GM04503 (cell line): ENCODE measurements at regions not wholly inside any gene's neighbourhood (a gene's known extent, or its start where the extent isn't known, plus 50 kb on each side); places are given as distances from the start of the nearest gene placed in this dataset.

Experiments used
- DNase-seq: peaks from one replicate; pipeline ENCODE4 v3.0.0-alpha.2; 2012; ENCODE audit warnings: low read depth

- DNase-seq = no peak
Measured at GRCh38 chr2:126748188-126748760, 92.3 kb downstream of the GYPC start.

GRCh38 chr2:126748929-126749518 is 93.1 kb downstream of the GYPC start:
- no peak for DNase-seq

GRCh38 chr2:126749537-126749936 is 93.6 kb downstream of the GYPC start:
- no peak for DNase-seq

- no peak for DNase-seq
Measured at GRCh38 chr2:126750506-126750905, 94.5 kb downstream of the GYPC start.

- no peak for DNase-seq
Measured at GRCh38 chr2:126751477-126751876, 95.5 kb downstream of the GYPC start.

- no peak for DNase-seq
Measured at GRCh38 chr2:126752876-126753275, 96.9 kb downstream of the GYPC start.

GRCh38 chr2:126753501-126754212 is 97.7 kb downstream of the GYPC start:
- DNase-seq = no peak

- no peak for DNase-seq
Measured at GRCh38 chr2:126754240-126755004, 98.5 kb downstream of the GYPC start.

GRCh38 chr2:126756125-126756524 is 100.2 kb downstream of the GYPC start:
- DNase-seq = no peak

- no peak for DNase-seq
Measured at GRCh38 chr2:126761256-126761980, 105.5 kb downstream of the GYPC start.

GRCh38 chr2:126761981-126762878 is 106.3 kb downstream of the GYPC start:
- no peak for DNase-seq

- DNase-seq = no peak
Measured at GRCh38 chr2:126764686-126765265, 108.8 kb downstream of the GYPC start.

- DNase-seq = no peak
Measured at GRCh38 chr2:126765395-126765794, 109.4 kb downstream of the GYPC start.

- DNase-seq = no peak
Measured at GRCh38 chr2:126766295-126766968, 110.5 kb downstream of the GYPC start.

- DNase-seq = no peak
Measured at GRCh38 chr2:126766969-126767296, 111.0 kb downstream of the GYPC start.

GRCh38 chr2:126769118-126769517 is 113.2 kb downstream of the GYPC start:
- no peak for DNase-seq

- no peak for DNase-seq
Measured at GRCh38 chr2:126770466-126770865, 114.5 kb downstream of the GYPC start.

- no peak for DNase-seq
Measured at GRCh38 chr2:126771094-126771493, 115.1 kb downstream of the GYPC start.

GRCh38 chr2:126771501-126772195 is 115.7 kb downstream of the GYPC start:
- no peak for DNase-seq

GRCh38 chr2:126774290-126774689 is 118.3 kb downstream of the GYPC start:
- DNase-seq = no peak
